HTR-8/SVneo (cell line): ENCODE measurements at regions not wholly inside any gene's neighbourhood (a gene's known extent, or its start where the extent isn't known, plus 50 kb on each side); places are given as distances from the start of the nearest gene placed in this dataset.
"Not testable (repeated sequence)": the region's sequence is repeated elsewhere in the genome, so short reads cannot be mapped to it uniquely, and the experiment has no call there.

Experiments
- DNase-seq: peaks from one replicate; pipeline ENCODE4 v3.0.0; 2011; ENCODE audit warnings: low spot score, mixed read lengths; ENCODE audit not compliant: insufficient read length
- FAIRE-seq: peaks from 2 replicates; lab custom pipeline; 2011; peaks lifted over from hg19 to GRCh38; lab: Jason Lieb, UNC

GRCh38 chr2:138423198-138423597 is 78.4 kb upstream of the SPOPL start:
- DNase-seq (no peak), FAIRE-seq (no peak)

GRCh38 chr2:138423745-138424144 is 77.8 kb upstream of the SPOPL start:
- FAIRE-seq, result no peak
- no peak for DNase-seq

GRCh38 chr2:138424436-138425140 is 77.0 kb upstream of the SPOPL start:
- FAIRE-seq, result no peak

GRCh38 chr2:138426116-138426515 is 75.5 kb upstream of the SPOPL start:
- not testable (repeated sequence) for DNase-seq

More at GRCh38 chr2:138424436-138425140, 77.0 kb upstream of the SPOPL start:
- DNase-seq, result no peak

GRCh38 chr2:138428710-138429440 is 72.7 kb upstream of the SPOPL start:
- FAIRE-seq, result no peak

More at GRCh38 chr2:138426116-138426515, 75.5 kb upstream of the SPOPL start:
- FAIRE-seq, result not testable (repeated sequence)

GRCh38 chr2:138430181-138430580 is 71.4 kb upstream of the SPOPL start:
- DNase-seq (no peak), FAIRE-seq (no peak)

More at GRCh38 chr2:138428710-138429440, 72.7 kb upstream of the SPOPL start:
- no peak for DNase-seq

GRCh38 chr2:138432971-138433370 is 68.6 kb upstream of the SPOPL start:
- DNase-seq (no peak), FAIRE-seq (no peak)

GRCh38 chr2:138433995-138434951 is 67.3 kb upstream of the SPOPL start:
- DNase-seq (no peak), FAIRE-seq (no peak)

- no peak for DNase-seq
- no peak for FAIRE-seq
Observed at GRCh38 chr2:138435701-138436100, 65.9 kb upstream of the SPOPL start.

- no peak for DNase-seq
- no peak for FAIRE-seq
Observed at GRCh38 chr2:138439733-138440132, 61.8 kb upstream of the SPOPL start.

- FAIRE-seq (no peak), DNase-seq (no peak)
Observed at GRCh38 chr2:138440759-138441158, 60.8 kb upstream of the SPOPL start.

- DNase-seq (no peak), FAIRE-seq (no peak)
Observed at GRCh38 chr2:138441916-138442315, 59.7 kb upstream of the SPOPL start.

- FAIRE-seq, result no peak
- no peak for DNase-seq
Observed at GRCh38 chr2:138444411-138444810, 57.2 kb upstream of the SPOPL start.

- no peak for DNase-seq
- FAIRE-seq, result no peak
Observed at GRCh38 chr2:138445227-138445626, 56.3 kb upstream of the SPOPL start.

GRCh38 chr2:138446043-138446442 is 55.5 kb upstream of the SPOPL start:
- FAIRE-seq (no peak), DNase-seq (no peak)

GRCh38 chr2:138447889-138448570 is 53.5 kb upstream of the SPOPL start:
- DNase-seq (no peak), FAIRE-seq (no peak)
